Left renal cortex interstitium (tissue), 4 donors: ENCODE measurements at regions not wholly inside any gene's neighbourhood (a gene's known extent, or its start where the extent isn't known, plus 50 kb on each side); places are given as distances from the start of the nearest gene placed in this dataset.

Source experiments
- DNase-seq, 4 donors: peaks; one replicate each; pipeline ENCODE4 v3.0.0-alpha.2; 2013; ENCODE audit warnings: low read depth in 4 of 4, low spot score in 2 of 4, missing footprints in 1 of 4

DNA sequence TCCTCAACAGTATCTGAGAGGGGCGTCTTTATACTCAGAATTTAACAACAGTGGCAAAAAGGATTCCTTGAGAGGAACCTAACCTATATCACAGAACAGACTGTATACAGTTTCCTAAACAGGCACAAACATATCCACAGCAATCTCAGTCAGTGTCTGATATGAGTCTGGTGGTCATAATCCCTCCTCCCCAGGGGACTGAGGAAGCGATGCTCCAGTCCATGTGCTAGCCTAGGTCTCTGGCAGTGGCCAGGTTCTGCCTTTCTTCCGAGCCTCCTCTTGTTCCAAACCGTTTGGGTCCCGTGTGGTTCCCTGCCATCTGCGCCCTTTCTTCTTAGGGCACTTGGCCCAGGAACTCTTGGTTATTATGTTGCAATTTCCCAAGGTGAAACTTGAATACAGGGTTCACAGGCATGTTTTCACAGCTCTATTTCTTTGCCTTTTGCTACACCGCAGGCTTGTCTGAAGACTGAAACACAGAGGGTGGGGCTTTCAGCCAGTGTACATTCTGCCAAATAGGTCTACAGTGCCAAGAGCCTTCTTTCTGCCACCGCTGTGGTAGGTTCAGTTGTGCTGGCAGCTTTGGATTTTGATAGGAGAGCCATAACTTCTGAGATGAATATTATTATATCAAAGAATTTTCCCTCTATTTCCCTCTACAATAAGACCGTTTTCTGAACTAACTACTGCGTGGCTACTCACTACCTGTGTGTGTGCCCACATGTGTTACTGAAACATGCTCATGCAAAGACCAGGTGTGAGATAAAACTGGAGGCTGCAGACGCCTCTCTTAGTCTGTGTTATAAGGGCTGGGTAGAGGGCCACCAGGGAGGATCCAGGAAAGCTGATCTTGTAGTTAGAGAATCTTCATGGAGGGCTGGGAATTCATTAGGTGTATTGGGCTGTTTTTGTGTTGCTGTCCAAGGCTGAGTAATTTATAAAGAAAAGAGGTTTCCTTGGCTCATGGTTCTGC is 75.0 kb upstream of the HAAO start:
- DNase-seq: no peak

DNA sequence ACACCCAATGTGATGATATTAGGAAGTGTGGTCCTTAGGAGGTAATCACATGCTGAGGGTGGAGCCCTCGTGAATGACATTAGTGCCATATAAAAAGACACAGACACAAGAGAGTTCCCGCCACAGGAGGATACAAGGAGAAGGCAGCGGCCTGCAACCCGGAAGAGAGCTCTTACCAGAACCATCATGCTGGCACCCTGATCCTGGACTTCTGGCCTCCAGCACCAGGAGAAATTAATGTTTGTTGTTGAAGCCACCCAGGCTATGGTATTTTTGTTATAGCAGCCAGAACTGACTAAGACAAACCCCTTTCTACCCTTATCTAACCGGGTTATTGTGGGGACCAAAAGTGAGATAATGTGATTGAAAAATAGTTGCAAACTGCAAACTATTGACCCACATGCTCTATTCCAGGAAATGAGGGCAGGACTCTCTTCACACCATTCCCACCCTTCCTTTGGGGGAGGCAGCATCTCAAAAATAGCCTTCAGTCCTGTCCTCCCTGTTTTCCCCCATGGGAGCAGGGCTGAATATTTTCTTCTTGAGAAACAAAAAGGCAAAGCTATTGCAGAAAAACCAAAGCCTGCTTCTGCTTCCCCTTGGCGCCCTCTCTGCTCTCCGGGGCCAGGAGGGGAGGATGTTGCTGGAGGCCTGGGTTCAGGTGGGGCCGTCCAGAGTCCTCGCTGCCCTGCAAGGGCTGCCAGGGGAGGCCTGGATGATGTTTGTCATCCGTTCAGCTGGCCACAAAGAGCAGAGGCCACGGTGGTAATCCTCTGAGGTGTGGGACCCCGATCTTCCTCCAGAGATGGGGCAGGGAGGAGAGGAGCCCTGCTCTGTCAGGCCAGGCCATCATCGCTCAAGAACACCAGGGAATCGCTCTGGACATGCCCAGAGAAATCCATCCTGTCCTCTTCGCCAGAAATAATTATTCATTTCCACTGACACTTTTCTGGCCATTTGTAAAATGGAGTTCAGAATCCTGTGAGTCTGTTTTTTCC is 73.8 kb upstream of the HAAO start:
- DNase-seq: no peak

DNA sequence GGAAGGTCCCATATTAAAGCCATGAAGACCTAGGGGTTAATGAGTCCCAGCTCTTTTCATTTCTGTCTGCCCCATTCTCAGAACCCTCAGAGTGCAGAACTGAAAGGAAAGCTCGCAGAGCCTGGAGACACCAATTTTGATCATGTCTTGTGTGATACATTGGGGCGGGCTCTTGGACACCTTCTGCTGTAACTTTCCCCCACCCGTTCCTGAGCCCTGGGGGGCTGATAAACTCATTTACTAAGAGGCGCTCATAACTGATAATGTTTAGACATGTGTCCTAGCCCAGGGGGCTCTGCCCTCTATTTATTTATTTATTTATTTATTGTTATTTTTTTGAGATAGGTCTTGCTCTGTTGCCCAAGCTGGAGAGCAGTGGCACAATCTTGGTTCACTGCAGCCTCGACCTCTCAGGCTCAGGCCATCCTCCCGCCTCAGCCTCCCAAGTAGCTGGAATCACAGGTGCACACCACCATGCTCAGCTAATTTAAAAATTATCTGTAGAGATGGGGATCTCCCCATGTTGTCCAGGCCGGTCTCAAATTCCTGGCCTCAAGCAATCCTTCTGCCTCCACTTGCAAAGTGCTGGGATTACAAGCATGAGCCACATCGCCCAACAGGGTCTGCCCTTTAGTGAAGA is 72.4 kb upstream of the HAAO start:
- no peak for DNase-seq

DNA sequence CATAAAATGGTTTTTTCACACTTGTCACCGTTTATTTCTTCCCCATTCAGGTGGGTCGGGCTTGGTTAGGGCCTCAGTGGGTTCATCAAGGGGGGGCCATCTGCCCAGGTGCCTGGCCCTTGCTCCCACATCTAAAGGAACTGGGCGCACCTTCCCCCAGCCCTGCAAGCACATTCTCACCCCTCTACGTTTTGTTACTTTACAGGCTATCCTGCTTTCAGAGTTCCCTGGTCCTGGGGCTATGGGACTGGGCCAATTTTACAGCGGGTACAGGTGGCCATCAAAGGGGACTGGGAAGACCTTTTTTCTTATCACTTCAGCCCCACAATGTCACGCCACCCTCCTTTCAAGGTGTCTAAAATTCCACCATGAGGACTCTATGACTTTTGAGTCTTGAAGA is 71.8 kb upstream of the HAAO start:
- no peak for DNase-seq

GRCh38 chr2:42863751-42864150 is 71.4 kb upstream of the HAAO start:
- DNase-seq: no peak

GRCh38 chr2:42863320-42863719 is 70.9 kb upstream of the HAAO start:
- DNase-seq: no peak

DNA sequence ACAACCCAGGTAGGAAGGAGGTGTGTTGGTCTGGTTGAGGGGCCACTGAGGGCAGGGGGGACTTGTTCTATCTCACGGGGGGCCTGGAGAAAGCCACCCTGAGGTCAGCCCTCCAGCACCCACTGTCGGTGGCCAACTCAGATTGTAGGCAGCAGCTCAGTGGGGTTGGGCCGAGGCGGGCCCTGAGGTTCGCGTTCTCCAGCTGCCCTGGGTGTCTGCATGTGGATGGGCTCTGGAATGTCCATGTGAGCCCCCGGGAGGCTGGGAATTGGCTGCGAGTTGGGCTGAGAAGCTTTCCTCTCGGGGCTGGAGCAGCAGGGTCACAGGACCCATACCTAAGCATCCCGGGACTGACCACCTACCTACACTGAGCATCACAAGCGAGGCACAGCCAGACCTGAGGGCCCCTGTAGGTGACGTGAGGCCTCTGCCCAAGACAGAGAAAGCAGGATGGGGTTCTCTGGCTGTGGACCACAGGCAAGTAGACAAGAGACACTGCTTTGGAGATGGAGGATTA is 70.3 kb upstream of the HAAO start:
- DNase-seq: no peak

- no peak for DNase-seq
Measured at GRCh38 chr2:42861321-42861720, 68.9 kb upstream of the HAAO start.

DNA sequence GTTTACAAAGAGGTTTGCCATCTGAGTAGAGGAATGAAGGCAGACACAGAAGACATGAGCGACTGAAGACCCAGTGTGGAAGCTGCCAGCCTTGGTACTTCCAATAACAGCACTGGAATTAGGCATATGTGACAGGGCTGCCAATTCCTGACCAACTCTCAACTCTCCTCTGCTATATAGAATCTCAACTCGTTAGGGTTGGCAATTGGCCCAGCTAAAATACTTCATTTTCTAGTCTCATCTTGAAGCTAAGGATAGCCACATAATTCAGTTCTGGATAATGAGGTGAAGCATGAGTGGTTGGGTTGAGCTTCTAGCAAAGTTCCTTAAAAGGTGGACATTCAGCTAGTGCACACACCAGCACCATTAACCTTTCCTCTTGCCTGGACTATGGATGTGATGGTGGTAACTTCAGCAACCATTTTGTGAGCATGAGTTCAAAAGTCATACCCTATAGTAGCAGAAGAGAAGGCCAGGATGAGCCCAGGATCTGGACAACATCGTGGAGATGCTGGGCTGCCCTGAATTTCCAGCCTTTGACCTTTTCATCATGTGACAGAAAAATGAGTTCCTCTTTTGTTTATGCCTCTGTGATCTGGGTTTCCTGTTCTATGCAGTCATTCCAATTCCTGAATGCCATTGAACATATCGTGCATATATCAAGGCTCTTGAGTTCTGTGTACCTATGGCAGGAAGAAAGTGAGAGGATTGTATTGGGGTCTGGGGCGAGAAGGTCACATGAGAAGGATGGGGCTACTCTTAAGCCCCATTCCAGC is 68.1 kb upstream of the HAAO start:
- no peak for DNase-seq

- no peak for DNase-seq
Measured at GRCh38 chr2:42859791-42860190, 67.4 kb upstream of the HAAO start.

GRCh38 chr2:42859006-42859552 is 66.7 kb upstream of the HAAO start:
- DNase-seq: peak in 3 of 4 donors; percentile 56 to 88 (median 69)

DNA sequence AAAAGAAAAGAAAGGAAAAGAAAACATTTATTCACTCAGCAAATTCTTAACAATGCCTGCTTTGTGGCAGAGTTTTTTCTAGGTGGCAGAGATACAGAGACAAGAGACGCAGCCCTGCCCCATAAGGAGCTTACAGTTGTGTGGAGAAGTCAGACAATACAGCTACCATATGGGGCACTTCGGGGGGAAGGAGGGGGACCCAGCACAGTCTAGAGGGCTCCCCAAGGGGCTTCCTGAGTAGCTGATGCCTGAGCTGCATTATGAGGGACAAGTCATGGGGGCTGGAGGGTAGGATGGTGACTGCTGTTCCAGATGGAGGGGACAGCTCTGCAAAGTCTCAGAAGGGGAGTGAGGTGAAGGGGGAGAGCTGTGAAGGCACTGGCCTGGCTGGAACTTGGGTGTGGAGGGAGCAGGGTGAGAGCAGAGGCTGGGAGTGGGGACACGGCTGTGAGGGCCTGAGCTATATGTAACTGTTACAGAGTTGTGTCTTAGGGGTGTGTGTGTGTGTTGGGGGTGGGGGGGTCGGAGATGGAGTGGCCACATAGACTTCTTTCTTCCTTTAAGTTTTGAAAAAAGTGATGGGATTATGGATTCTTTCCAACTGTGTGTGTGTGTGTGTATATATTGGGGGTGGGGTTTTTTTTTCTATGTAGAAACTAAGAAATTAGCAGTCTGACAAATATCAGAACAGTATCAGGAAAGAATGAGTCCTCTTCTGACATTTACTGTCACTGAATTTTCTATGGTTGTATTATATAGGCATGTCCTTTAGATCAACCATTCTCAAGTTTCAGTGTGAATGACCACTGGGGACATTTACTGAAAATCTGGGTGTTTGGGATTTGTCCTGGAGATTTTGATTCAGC is 66.0 kb upstream of the HAAO start:
- no peak for DNase-seq

- no peak for DNase-seq
Measured at GRCh38 chr2:42856891-42857632, 64.7 kb upstream of the HAAO start.

DNA sequence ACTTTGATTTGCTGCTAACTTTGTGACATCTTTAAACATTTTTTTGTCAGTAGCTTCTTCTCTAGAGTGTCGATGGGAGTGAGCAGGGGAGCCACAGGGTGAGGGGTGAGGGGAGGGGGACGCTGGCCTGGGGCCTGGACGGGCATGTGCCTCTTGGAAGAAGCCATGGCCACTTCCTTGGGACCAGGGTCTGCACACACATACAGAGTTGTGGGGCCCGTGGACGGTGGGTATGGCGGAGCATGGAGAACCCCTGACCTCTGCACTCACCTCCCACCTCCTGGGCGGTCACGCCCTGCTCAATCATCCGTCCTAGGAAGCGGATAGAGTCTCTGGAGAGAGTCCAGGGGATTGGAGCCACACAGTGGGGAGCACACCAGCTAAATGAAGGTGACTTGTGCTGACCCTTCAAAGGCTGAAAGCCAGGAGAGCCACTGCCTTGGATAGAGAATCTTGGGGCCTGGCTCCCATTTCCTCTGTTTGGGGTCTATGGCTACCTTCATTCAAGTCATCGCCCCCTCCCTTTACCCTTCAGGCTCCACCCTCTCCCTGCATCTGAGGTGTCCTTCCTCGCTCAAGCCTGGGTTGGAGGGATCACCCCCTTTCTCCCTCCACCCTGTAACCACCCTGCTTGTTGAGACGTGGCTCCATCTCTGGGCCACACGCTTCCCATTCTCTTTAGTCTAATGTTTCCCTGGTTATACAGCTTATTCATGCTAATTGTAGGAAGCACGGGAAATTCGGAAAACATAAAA is 63.9 kb upstream of the HAAO start:
- no peak for DNase-seq

GRCh38 chr2:42855221-42855970 is 63.0 kb upstream of the HAAO start:
- no peak for DNase-seq

- DNase-seq: no peak
Measured at GRCh38 chr2:42854207-42854818, 61.9 kb upstream of the HAAO start.
